Esophagus muscularis mucosa (tissue), 3 donors: ENCODE measurements at regions not wholly inside any gene's neighbourhood (a gene's known extent, or its start where the extent isn't known, plus 50 kb on each side); places are given as distances from the start of the nearest gene placed in this dataset.

Experiments used
- POLR2A ChIP-seq: fragments of 450-650 bp; IDR thresholded peaks from one replicate; pipeline ENCODE4 v1.6.1; 2017; ENCODE audit warnings: antibody characterized with exemption, moderate library complexity, mild to moderate bottlenecking, low read depth
- POLR2AphosphoS5 ChIP-seq, 2 donors: sonication (generic); formaldehyde crosslinking; IDR thresholded peaks; one replicate each; pipeline ENCODE4 v1.6.1; 2017; ENCODE audit warnings: antibody characterized with exemption in 2 of 2
- TF ChIP-seq, protein P1 (sequence below), 3 experiments: fragments of 200-600 bp in 2 of 3; fragments of 450-650 bp in 1 of 3; sonication (generic) in 2 of 3; IDR thresholded peaks; one replicate each; pipeline ENCODE4 v1.5.1; 2017 to 2019; ENCODE audit warnings: antibody characterized with exemption in 3 of 3, mild to moderate bottlenecking in 2 of 3, moderate library complexity in 1 of 3

DNA sequence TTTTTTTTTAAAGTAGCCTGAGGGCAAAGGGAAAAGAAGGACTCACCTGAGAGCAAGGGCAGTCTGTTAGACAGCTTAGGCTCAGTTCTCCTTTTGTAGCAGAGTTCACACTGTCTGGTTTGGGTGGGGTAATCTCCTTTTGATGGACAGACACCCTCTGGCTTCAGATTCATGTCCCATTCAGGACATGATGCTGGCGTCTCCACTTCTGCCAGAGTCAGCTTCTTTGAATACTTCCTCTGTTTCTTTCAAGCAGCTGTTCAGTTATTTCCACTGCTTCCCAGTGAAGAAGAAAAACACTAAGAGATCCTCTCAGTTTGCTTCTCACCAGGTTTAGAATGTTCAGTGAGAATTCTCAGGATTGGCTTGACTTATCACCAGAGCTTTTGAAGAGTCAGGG lies 79.0 kb upstream of the HSD17B12 start:
- TF ChIP-seq POLR2A = no peak
- TF ChIP-seq, protein P1, sequence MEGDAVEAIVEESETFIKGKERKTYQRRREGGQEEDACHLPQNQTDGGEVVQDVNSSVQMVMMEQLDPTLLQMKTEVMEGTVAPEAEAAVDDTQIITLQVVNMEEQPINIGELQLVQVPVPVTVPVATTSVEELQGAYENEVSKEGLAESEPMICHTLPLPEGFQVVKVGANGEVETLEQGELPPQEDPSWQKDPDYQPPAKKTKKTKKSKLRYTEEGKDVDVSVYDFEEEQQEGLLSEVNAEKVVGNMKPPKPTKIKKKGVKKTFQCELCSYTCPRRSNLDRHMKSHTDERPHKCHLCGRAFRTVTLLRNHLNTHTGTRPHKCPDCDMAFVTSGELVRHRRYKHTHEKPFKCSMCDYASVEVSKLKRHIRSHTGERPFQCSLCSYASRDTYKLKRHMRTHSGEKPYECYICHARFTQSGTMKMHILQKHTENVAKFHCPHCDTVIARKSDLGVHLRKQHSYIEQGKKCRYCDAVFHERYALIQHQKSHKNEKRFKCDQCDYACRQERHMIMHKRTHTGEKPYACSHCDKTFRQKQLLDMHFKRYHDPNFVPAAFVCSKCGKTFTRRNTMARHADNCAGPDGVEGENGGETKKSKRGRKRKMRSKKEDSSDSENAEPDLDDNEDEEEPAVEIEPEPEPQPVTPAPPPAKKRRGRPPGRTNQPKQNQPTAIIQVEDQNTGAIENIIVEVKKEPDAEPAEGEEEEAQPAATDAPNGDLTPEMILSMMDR (IDR thresholded peaks at IDR 0.05) = no peak
- no peak for TF ChIP-seq POLR2AphosphoS5 (IDR thresholded peaks at IDR 0.05)
